Hepatocyte (in vitro differentiated cells): ENCODE measurements at regions not wholly inside any gene's neighbourhood (a gene's known extent, or its start where the extent isn't known, plus 50 kb on each side); places are given as distances from the start of the nearest gene placed in this dataset.

Source experiments
- EZH2 ChIP-seq: fragments of 200-600 bp; sonication (generic); IDR thresholded peaks from 2 replicates; pipeline ENCODE4 v1.6.1; 2016; ENCODE audit warnings: antibody characterized with exemption, mild to moderate bottlenecking, borderline replicate concordance
- EZH2phosphoT487 ChIP-seq: fragments of 200-600 bp; sonication (generic); IDR thresholded peaks from one replicate; pipeline ENCODE4 v1.6.1; 2018; ENCODE audit warnings: antibody characterized with exemption, mild to moderate bottlenecking, low read depth, moderate library complexity; ENCODE audit not compliant: unreplicated experiment, severe bottlenecking
- TF ChIP-seq, protein P1 (sequence below): fragments of 200-600 bp; sonication (generic); IDR thresholded peaks from 2 replicates; pipeline ENCODE4 v1.5.1; 2016; ENCODE audit warnings: antibody characterized with exemption, mild to moderate bottlenecking; ENCODE audit not compliant: poor library complexity

DNA sequence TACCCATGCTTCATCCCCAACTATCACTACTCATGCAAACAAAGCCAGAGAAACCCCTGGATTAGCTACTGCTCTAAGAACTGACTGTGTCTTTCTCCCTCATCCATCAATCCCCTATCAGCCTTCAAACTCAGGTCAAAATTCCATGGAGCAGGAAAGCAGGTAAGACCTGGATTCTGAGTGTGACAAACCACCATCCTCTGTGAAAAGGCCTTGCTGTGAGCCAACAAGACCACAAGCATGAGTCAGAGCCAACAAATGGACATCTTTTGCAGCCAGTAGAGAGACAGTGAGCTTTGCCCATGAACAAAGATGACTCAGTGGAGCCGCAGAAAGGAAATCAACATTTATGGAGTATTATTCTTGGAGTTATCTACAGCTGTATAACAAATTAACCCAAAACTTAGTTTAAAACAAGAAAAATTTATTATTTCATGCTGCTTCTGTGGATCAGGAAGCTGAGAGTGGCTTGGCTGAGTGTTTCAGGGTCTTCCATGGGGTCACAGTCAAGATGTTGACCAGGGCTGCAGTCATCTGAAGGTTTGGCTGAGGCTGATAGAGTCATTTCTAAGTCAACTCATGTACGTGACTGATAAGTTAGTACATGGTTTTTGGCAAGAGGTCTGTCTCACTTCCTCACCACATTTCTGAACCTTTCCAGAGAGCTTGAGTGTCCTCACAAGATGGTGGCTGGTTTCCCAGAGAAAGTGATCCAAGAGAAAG lies 61.1 kb downstream of the PITPNM2 start:
- TF ChIP-seq, protein P1, sequence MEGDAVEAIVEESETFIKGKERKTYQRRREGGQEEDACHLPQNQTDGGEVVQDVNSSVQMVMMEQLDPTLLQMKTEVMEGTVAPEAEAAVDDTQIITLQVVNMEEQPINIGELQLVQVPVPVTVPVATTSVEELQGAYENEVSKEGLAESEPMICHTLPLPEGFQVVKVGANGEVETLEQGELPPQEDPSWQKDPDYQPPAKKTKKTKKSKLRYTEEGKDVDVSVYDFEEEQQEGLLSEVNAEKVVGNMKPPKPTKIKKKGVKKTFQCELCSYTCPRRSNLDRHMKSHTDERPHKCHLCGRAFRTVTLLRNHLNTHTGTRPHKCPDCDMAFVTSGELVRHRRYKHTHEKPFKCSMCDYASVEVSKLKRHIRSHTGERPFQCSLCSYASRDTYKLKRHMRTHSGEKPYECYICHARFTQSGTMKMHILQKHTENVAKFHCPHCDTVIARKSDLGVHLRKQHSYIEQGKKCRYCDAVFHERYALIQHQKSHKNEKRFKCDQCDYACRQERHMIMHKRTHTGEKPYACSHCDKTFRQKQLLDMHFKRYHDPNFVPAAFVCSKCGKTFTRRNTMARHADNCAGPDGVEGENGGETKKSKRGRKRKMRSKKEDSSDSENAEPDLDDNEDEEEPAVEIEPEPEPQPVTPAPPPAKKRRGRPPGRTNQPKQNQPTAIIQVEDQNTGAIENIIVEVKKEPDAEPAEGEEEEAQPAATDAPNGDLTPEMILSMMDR = no peak
- TF ChIP-seq EZH2phosphoT487 (no peak), EZH2 (no peak)
